Lower lobe of right lung (tissue), 2 donors: ENCODE measurements at regions not wholly inside any gene's neighbourhood (a gene's known extent, or its start where the extent isn't known, plus 50 kb on each side); places are given as distances from the start of the nearest gene placed in this dataset.

Source experiments
- ATAC-seq, 2 donors: fragments of 200-7000 bp; cut with Tn5 transposase; one replicate each; pipeline ENCODE4 v1.9.1; 2020 to 2022; ENCODE audit warnings: mild to moderate bottlenecking in 2 of 2, moderate library complexity in 2 of 2
- DNase-seq: peaks from one replicate; pipeline ENCODE4 v3.0.0-alpha.2; 2020
- H3K27ac ChIP-seq: fragments of 200-600 bp; one replicate; pipeline ENCODE4 v1.8.0; 2022
- H3K27me3 ChIP-seq: fragments of 200-600 bp; one replicate; pipeline ENCODE4 v1.8.0; 2022; ENCODE audit warnings: low read depth
- H3K36me3 ChIP-seq: fragments of 200-600 bp; one replicate; pipeline ENCODE4 v1.8.0; 2022; ENCODE audit warnings: mild to moderate bottlenecking
- H3K4me1 ChIP-seq: fragments of 200-600 bp; one replicate; pipeline ENCODE4 v1.8.0; 2022
- H3K4me3 ChIP-seq: fragments of 200-600 bp; one replicate; pipeline ENCODE4 v1.8.0; 2022; ENCODE audit warnings: mild to moderate bottlenecking
- H3K9me3 ChIP-seq: fragments of 200-600 bp; one replicate; pipeline ENCODE4 v1.8.0; 2022
- CTCF ChIP-seq: fragments of 200-600 bp; IDR thresholded peaks from one replicate; pipeline ENCODE4 v1.8.0; 2022; ENCODE audit warnings: antibody characterized with exemption, mild to moderate bottlenecking
- intact Hi-C: fragments of 100-400 bp; cut with DNase I; formaldehyde crosslinking; loops from one replicate; pipeline ENCODE4 v1.11.0; 2022
- donor health status: DM: no; HTN: yes; CAD: no; lungs with severe emphysema.

- no peak for TF ChIP-seq CTCF
- Histone ChIP-seq H3K4me3 (no peak overlapping the region), H3K27me3 (no peaks in the 10 kb centered on the region), H3K36me3 (no peaks in the 10 kb centered on the region), H3K4me1 (no peaks in the 10 kb centered on the region), H3K27ac (no peak overlapping the region), H3K9me3 (no peaks in the 10 kb centered on the region)
- DNase-seq, result no peak
- ATAC-seq, result no peak
- intact Hi-C loops, result no loop called here
Measured at GRCh38 chr20:6241591-6241990, 118.8 kb upstream of the FERMT1 start.

- DNase-seq, result no peak
- no peaks in the 10 kb centered on the region for H3K4me1 ChIP-seq
- intact Hi-C loops, result no loop called here
Measured at GRCh38 chr20:6240059-6240458, 117.2 kb upstream of the FERMT1 start.

GRCh38 chr20:6238421-6238820, 115.6 kb upstream of the FERMT1 start:
- Histone ChIP-seq H3K36me3 (no peaks in the 10 kb centered on the region), H3K4me3 (no peak overlapping the region), H3K4me1 (no peaks in the 10 kb centered on the region), H3K27me3 (no peaks in the 10 kb centered on the region), H3K27ac (no peak overlapping the region), H3K9me3 (no peaks in the 10 kb centered on the region)
- no peak for DNase-seq
- no peak for TF ChIP-seq CTCF
- intact Hi-C loops, result no loop called here
- ATAC-seq, result no peak

More at GRCh38 chr20:6240059-6240458, 117.2 kb upstream of the FERMT1 start:
- no peak overlapping the region for H3K27ac ChIP-seq
- H3K4me3 ChIP-seq, result no peak overlapping the region
- no peaks in the 10 kb centered on the region for H3K27me3 ChIP-seq
- no peak for ATAC-seq
- no peaks in the 10 kb centered on the region for H3K9me3 ChIP-seq
- TF ChIP-seq CTCF, result no peak
- H3K36me3 ChIP-seq, result no peaks in the 10 kb centered on the region

GRCh38 chr20:6235510-6235909, 112.7 kb upstream of the FERMT1 start:
- Histone ChIP-seq H3K9me3 (no peaks in the 10 kb centered on the region), H3K27ac (no peak overlapping the region), H3K4me1 (no peaks in the 10 kb centered on the region), H3K4me3 (no peak overlapping the region), H3K27me3 (no peaks in the 10 kb centered on the region), H3K36me3 (no peaks in the 10 kb centered on the region)
- ATAC-seq (no peak), DNase-seq (no peak)
- no peak for TF ChIP-seq CTCF
- intact Hi-C loops, result no loop called here

- H3K27me3 ChIP-seq, result no peaks in the 10 kb centered on the region
- no peak for DNase-seq
- no peak for ATAC-seq
- H3K4me1 ChIP-seq, result no peaks in the 10 kb centered on the region
- no peak overlapping the region for H3K4me3 ChIP-seq
- H3K27ac ChIP-seq, result no peak overlapping the region
- no peaks in the 10 kb centered on the region for H3K36me3 ChIP-seq
- no peaks in the 10 kb centered on the region for H3K9me3 ChIP-seq
- intact Hi-C loops, result no loop called here
- no peak for TF ChIP-seq CTCF
Measured at GRCh38 chr20:6232436-6232835, 109.6 kb upstream of the FERMT1 start.

- no peak for ATAC-seq
- Histone ChIP-seq H3K27ac (no peak overlapping the region), H3K9me3 (no peaks in the 10 kb centered on the region), H3K4me1 (no peaks in the 10 kb centered on the region), H3K36me3 (no peaks in the 10 kb centered on the region), H3K4me3 (no peak overlapping the region), H3K27me3 (no peaks in the 10 kb centered on the region)
- intact Hi-C loops, result no loop called here
- no peak for TF ChIP-seq CTCF
- DNase-seq, result no peak
Measured at GRCh38 chr20:6231556-6231955, 108.7 kb upstream of the FERMT1 start.
